ENCODE measurements at regions not wholly inside any gene's neighbourhood (a gene's known extent, or its start where the extent isn't known, plus 50 kb on each side); places are given as distances from the start of the nearest gene placed in this dataset.

GRCh38 chr1:209445576-209445975, 137.9 kb upstream of the CAMK1G start:
- DNase-seq (no peak), ATAC-seq (no peak)
- Mint-ChIP-seq H3K9me3 (no peaks in the 10 kb centered on the region), H3K4me3 (no peak overlapping the region), H3K27me3 (ENCODE audit: low read depth) (no peaks in the 10 kb centered on the region), H3K4me1 (ENCODE audit: low read depth) (no peaks in the 10 kb centered on the region), H3K36me3 (ENCODE audit: insufficient read depth) (no peaks in the 10 kb centered on the region)

DNA sequence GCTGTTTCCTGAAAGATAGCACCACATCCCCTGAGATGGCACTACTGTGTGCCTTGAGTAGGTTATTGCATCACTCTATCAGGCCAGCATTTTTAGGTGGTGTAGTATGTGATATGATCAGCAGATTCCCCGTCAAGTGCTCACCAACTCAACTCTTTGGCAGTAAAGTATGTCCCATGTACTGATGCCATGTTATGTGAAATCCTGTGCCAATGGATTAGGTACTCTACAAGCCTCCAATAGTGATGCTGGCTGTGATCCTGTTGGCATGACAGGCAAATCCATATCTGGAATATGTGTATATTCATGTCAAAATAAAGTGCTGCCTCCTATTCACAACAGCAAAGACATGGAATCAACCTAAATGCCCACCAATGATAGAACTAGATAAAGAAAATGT, 137.2 kb upstream of the CAMK1G start:
- Mint-ChIP-seq H3K4me1 (ENCODE audit: low read depth) (no peaks in the 10 kb centered on the region), H3K36me3 (ENCODE audit: insufficient read depth) (no peaks in the 10 kb centered on the region), H3K9me3 (no peaks in the 10 kb centered on the region), H3K4me3 (no peak overlapping the region), H3K27me3 (ENCODE audit: low read depth) (no peaks in the 10 kb centered on the region)
- no peak for DNase-seq
- no peak for ATAC-seq

- H3K4me3 Mint-ChIP-seq = no peak overlapping the region
- H3K4me1 Mint-ChIP-seq (ENCODE audit: low read depth) = no peaks in the 10 kb centered on the region
- no peaks in the 10 kb centered on the region for H3K9me3 Mint-ChIP-seq
- ATAC-seq = peak in 1 of 2 donors; percentile 43
- H3K36me3 Mint-ChIP-seq (ENCODE audit: insufficient read depth) = no peaks in the 10 kb centered on the region
- H3K27me3 Mint-ChIP-seq (ENCODE audit: low read depth) = peaks cover 10% of the 10 kb centered on the region
- no peak for DNase-seq
Measured at GRCh38 chr1:209454340-209454994, 129.0 kb upstream of the CAMK1G start.

DNA sequence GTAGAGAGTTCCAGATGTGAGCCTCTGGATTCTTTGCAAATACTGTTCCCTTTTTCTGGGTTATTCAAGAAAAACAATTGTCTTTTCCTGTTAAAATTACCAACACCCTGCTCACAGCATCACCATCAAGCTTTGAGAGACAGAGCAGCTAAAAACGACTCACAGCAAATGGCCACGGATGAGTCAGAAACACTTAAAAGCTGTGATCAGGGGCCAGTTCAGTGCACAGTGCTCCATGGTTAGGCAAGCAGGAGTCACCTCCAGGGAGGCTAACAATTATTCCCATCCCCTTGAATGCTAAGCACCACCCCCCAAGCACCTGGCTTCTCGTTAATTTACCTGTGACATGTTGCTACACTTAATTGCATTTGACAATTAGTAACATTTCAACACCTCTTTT, 128.4 kb upstream of the CAMK1G start:
- ATAC-seq (peak in 1 of 2 donors; percentile 40), DNase-seq (no peak)
- H3K27me3 Mint-ChIP-seq (ENCODE audit: low read depth) = peaks cover 10% of the 10 kb centered on the region
- H3K36me3 Mint-ChIP-seq (ENCODE audit: insufficient read depth) = no peaks in the 10 kb centered on the region
- H3K4me3 Mint-ChIP-seq = no peak overlapping the region
- H3K9me3 Mint-ChIP-seq = no peaks in the 10 kb centered on the region
- no peaks in the 10 kb centered on the region for H3K4me1 Mint-ChIP-seq (ENCODE audit: low read depth)

GRCh38 chr1:209455661-209456358, 127.7 kb upstream of the CAMK1G start:
- no peaks in the 10 kb centered on the region for H3K9me3 Mint-ChIP-seq
- DNase-seq (no peak), ATAC-seq (no peak)
- H3K27me3 Mint-ChIP-seq (ENCODE audit: low read depth) = peaks cover 10% of the 10 kb centered on the region
- no peak overlapping the region for H3K4me3 Mint-ChIP-seq
- no peaks in the 10 kb centered on the region for H3K36me3 Mint-ChIP-seq (ENCODE audit: insufficient read depth)
- no peaks in the 10 kb centered on the region for H3K4me1 Mint-ChIP-seq (ENCODE audit: low read depth)

DNA sequence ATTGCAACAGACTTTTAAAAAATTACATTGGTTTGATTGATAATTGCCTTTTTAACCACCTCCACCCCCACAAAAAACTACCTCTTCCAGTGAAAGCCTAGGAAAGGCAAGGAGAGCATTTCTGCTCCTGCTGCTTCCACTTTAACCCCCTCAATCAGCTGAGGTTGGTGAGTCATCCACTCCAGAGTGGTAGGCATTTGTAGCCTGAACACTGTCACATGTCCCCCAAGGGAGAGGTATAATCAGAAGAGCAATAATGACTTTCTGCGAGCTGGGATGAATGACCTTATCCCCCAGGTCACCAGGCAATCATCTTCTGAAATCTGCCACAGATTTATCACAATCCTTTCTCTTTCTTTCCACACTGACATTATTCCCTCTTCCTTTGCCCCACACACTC, 126.6 kb upstream of the CAMK1G start:
- H3K36me3 Mint-ChIP-seq (ENCODE audit: insufficient read depth) = no peaks in the 10 kb centered on the region
- DNase-seq = no peak
- no peak overlapping the region for H3K4me3 Mint-ChIP-seq
- ATAC-seq = no peak
- peaks cover 10% of the 10 kb centered on the region for H3K27me3 Mint-ChIP-seq (ENCODE audit: low read depth)
- H3K9me3 Mint-ChIP-seq = peaks cover 6% of the 10 kb centered on the region
- no peaks in the 10 kb centered on the region for H3K4me1 Mint-ChIP-seq (ENCODE audit: low read depth)

GRCh38 chr1:209457401-209458125, 126.0 kb upstream of the CAMK1G start:
- Mint-ChIP-seq H3K4me1 (ENCODE audit: low read depth) (no peaks in the 10 kb centered on the region), H3K36me3 (ENCODE audit: insufficient read depth) (no peaks in the 10 kb centered on the region), H3K27me3 (ENCODE audit: low read depth) (peaks cover 7% of the 10 kb centered on the region), H3K4me3 (no peak overlapping the region), H3K9me3 (peaks cover 11% of the 10 kb centered on the region)
- ATAC-seq = no peak
- DNase-seq = no peak

DNA sequence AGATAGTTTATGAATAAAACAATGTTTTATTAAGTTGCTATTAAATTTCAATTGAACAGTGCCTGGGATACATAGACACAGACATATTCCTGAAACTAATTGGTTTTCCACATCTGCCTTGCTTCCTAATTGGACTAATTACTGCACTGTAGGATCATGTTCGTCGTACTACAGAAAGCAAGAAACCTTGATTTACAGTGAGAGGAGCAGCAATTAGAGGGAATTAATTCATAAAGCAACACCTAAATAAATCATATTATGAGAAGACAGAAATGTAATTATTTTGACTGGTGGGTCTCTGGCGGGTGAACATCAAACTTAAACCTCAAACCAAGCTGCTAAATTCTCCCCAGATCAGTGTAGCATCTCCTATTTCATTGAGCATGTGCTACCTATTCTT, 124.6 kb upstream of the CAMK1G start:
- Mint-ChIP-seq H3K9me3 (peaks cover 11% of the 10 kb centered on the region), H3K36me3 (ENCODE audit: insufficient read depth) (no peaks in the 10 kb centered on the region), H3K27me3 (ENCODE audit: low read depth) (peaks cover 7% of the 10 kb centered on the region), H3K4me1 (ENCODE audit: low read depth) (no peaks in the 10 kb centered on the region), H3K4me3 (no peak overlapping the region)
- ATAC-seq = no peak
- DNase-seq = no peak

GRCh38 chr1:209461168-209461567, 122.3 kb upstream of the CAMK1G start:
- Mint-ChIP-seq H3K36me3 (ENCODE audit: insufficient read depth) (no peaks in the 10 kb centered on the region), H3K9me3 (peaks cover 11% of the 10 kb centered on the region)

GRCh38 chr1:209462433-209462832, 121.1 kb upstream of the CAMK1G start:
- H3K36me3 Mint-ChIP-seq (ENCODE audit: insufficient read depth) = no peaks in the 10 kb centered on the region
- peaks cover 6% of the 10 kb centered on the region for H3K27me3 Mint-ChIP-seq (ENCODE audit: low read depth)
- H3K4me1 Mint-ChIP-seq (ENCODE audit: low read depth) = no peaks in the 10 kb centered on the region
- no peak for DNase-seq
- no peak overlapping the region for H3K4me3 Mint-ChIP-seq
- peaks cover 11% of the 10 kb centered on the region for H3K9me3 Mint-ChIP-seq
- ATAC-seq = no peak

More at GRCh38 chr1:209461168-209461567, 122.3 kb upstream of the CAMK1G start:
- no peak overlapping the region for H3K4me3 Mint-ChIP-seq
- ATAC-seq (no peak), DNase-seq (no peak)
- peaks cover 8% of the 10 kb centered on the region for H3K27me3 Mint-ChIP-seq (ENCODE audit: low read depth)
- H3K4me1 Mint-ChIP-seq (ENCODE audit: low read depth) = no peaks in the 10 kb centered on the region

GRCh38 chr1:209463441-209463840, 120.1 kb upstream of the CAMK1G start:
- ATAC-seq (no peak), DNase-seq (no peak)
- Mint-ChIP-seq H3K9me3 (peaks cover 11% of the 10 kb centered on the region), H3K27me3 (ENCODE audit: low read depth) (peaks cover 9% of the 10 kb centered on the region), H3K4me1 (ENCODE audit: low read depth) (no peaks in the 10 kb centered on the region), H3K4me3 (no peak overlapping the region), H3K36me3 (ENCODE audit: insufficient read depth) (no peaks in the 10 kb centered on the region)

GRCh38 chr1:209473025-209473424, 110.5 kb upstream of the CAMK1G start:
- ATAC-seq (no peak), DNase-seq (no peak)
- H3K4me3 Mint-ChIP-seq = no peak overlapping the region
- H3K36me3 Mint-ChIP-seq (ENCODE audit: insufficient read depth) = no peaks in the 10 kb centered on the region
- H3K4me1 Mint-ChIP-seq (ENCODE audit: low read depth) = no peaks in the 10 kb centered on the region
- H3K27me3 Mint-ChIP-seq (ENCODE audit: low read depth) = peaks cover 8% of the 10 kb centered on the region
- peaks cover 13% of the 10 kb centered on the region for H3K9me3 Mint-ChIP-seq

GRCh38 chr1:209480345-209480744, 103.2 kb upstream of the CAMK1G start:
- H3K4me1 Mint-ChIP-seq (ENCODE audit: low read depth) = peaks cover 10% of the 10 kb centered on the region
- ATAC-seq (no peak), DNase-seq (no peak)
- H3K4me3 Mint-ChIP-seq = no peak overlapping the region
- H3K27me3 Mint-ChIP-seq (ENCODE audit: low read depth) = peaks cover 2% of the 10 kb centered on the region
- no peaks in the 10 kb centered on the region for H3K9me3 Mint-ChIP-seq
- H3K36me3 Mint-ChIP-seq (ENCODE audit: insufficient read depth) = no peaks in the 10 kb centered on the region

DNA sequence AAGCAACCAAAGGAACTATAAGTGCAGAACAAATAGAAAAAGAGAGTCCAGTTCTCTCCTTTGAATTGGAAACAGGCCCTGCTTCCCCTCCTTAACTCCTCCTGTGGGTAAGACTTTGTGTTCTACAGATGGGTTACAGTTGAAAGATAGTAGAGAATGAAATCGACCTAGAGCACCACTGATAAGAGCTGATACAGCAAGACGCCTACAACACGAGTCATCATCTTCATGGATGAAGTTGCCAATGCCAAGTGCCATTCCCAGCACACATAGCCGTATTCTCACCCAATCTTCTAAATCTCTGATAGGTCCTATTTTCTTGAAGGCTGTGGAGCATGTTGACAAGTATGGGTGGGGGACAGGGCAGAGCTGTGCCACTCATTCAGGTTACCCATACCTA, 99.8 kb upstream of the CAMK1G start:
- Mint-ChIP-seq H3K4me3 (no peak overlapping the region), H3K36me3 (ENCODE audit: insufficient read depth) (no peaks in the 10 kb centered on the region), H3K4me1 (ENCODE audit: low read depth) (peaks cover 10% of the 10 kb centered on the region), H3K27me3 (ENCODE audit: low read depth) (no peaks in the 10 kb centered on the region), H3K9me3 (no peaks in the 10 kb centered on the region)
- DNase-seq (no peak), ATAC-seq (no peak)

DNA sequence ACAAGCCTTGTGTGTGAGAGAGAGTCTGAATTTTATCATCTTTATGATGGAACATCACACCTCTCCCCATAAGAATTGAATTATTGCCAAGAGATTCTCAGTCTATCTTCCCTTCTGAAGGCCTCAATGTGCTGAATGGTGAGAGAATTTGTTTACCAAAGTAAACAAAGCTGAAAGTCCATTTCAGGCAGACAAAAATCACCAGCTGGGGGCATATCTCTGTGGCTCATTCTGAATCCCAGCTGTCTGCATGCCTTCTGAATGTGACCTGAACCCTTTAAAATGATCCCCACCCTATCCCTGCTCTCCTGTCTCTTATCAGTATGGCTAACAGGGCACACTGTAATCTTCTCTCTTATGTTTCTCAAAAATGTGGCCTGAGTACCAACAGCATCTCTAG, 99.1 kb upstream of the CAMK1G start:
- Mint-ChIP-seq H3K9me3 (no peaks in the 10 kb centered on the region), H3K4me3 (no peak overlapping the region), H3K27me3 (ENCODE audit: low read depth) (no peaks in the 10 kb centered on the region), H3K36me3 (ENCODE audit: insufficient read depth) (no peaks in the 10 kb centered on the region), H3K4me1 (ENCODE audit: low read depth) (peaks cover 10% of the 10 kb centered on the region)
- DNase-seq (no peak), ATAC-seq (no peak)

All from activated T-cell treated with anti-CD3 and anti-CD28 coated beads, Interleukin-2, amount 50 U/mL, for 4 hours (primary cell).